HPDE6-E6E7 (cell line): ENCODE measurements at regions not wholly inside any gene's neighbourhood (a gene's known extent, or its start where the extent isn't known, plus 50 kb on each side); places are given as distances from the start of the nearest gene placed in this dataset.
"Not testable (repeated sequence)": the region's sequence is repeated elsewhere in the genome, so short reads cannot be mapped to it uniquely, and the experiment has no call there.

Experiments used
- DNase-seq: peaks from one replicate; pipeline ENCODE4 v3.0.0; 2011; ENCODE audit warnings: missing footprints; ENCODE audit errors: extremely low spot score

- not testable (repeated sequence) for DNase-seq
These were observed 250.3 kb downstream of the FSIP2 start for GRCh38 chr2:185988907-185989306.

- DNase-seq = no peak
These were observed 252.4 kb downstream of the FSIP2 start for GRCh38 chr2:185990861-185991525.

GRCh38 chr2:185998562-185999070 is 260.0 kb downstream of the FSIP2 start:
- DNase-seq = no peak

- no peak for DNase-seq
These were observed 270.7 kb downstream of the FSIP2 start for GRCh38 chr2:186009341-186009740.

GRCh38 chr2:186017278-186017677 is 278.7 kb downstream of the FSIP2 start:
- DNase-seq = no peak

GRCh38 chr2:186024921-186025320 is 286.3 kb downstream of the FSIP2 start:
- DNase-seq = no peak

- no peak for DNase-seq
These were observed 289.3 kb downstream of the FSIP2 start for GRCh38 chr2:186027922-186028321.

GRCh38 chr2:186031229-186031628 is 292.6 kb downstream of the FSIP2 start:
- DNase-seq = no peak

GRCh38 chr2:186032102-186032738 is 293.6 kb downstream of the FSIP2 start:
- DNase-seq = no peak

- no peak for DNase-seq
These were observed 294.3 kb downstream of the FSIP2 start for GRCh38 chr2:186032930-186033329.

- no peak for DNase-seq
These were observed 294.9 kb downstream of the FSIP2 start for GRCh38 chr2:186033541-186033940.

- no peak for DNase-seq
These were observed 298.4 kb downstream of the FSIP2 start for GRCh38 chr2:186036862-186037449.

- DNase-seq = no peak
These were observed 303.8 kb downstream of the FSIP2 start for GRCh38 chr2:186042207-186043028.

GRCh38 chr2:186044761-186045160 is 306.2 kb downstream of the FSIP2 start:
- no peak for DNase-seq

- no peak for DNase-seq
These were observed 314.3 kb downstream of the FSIP2 start for GRCh38 chr2:186052930-186053329.

GRCh38 chr2:186058614-186059013 is 320.0 kb downstream of the FSIP2 start:
- DNase-seq = no peak

GRCh38 chr2:186059096-186059495 is 320.5 kb downstream of the FSIP2 start:
- DNase-seq = no peak

- no peak for DNase-seq
These were observed 322.3 kb downstream of the FSIP2 start for GRCh38 chr2:186060744-186061440.

GRCh38 chr2:186064507-186064906 is 325.9 kb downstream of the FSIP2 start:
- DNase-seq = no peak

GRCh38 chr2:186065491-186065890 is 326.9 kb downstream of the FSIP2 start:
- DNase-seq = peak; percentile 15

- no peak for DNase-seq
These were observed 329.7 kb downstream of the FSIP2 start for GRCh38 chr2:186068139-186068801.
